HEK293 (cell line): ENCODE measurements at regions not wholly inside any gene's neighbourhood (a gene's known extent, or its start where the extent isn't known, plus 50 kb on each side); places are given as distances from the start of the nearest gene placed in this dataset.

Source experiments
- CTCF ChIA-PET: fragments of 350-600 bp; formaldehyde crosslinking; extraction: SDS; loops from one replicate; lab custom pipeline; 2021; ENCODE audit warnings: antibody characterized with exemption; lab: Yijun Ruan, JAX
- POLR2A ChIA-PET: fragments of 300-600 bp; formaldehyde crosslinking; extraction: SDS; loops from one replicate; lab custom pipeline; 2020; ENCODE audit warnings: antibody characterized with exemption, inconsistent platforms; lab: Yijun Ruan, JAX
- H3K27ac ChIP-seq: fragments of 200-500 bp; sonication (Bioruptor generic); 2 replicates; pipeline ENCODE4 v1.5.1; 2014; ENCODE audit warnings: low read depth, low read length, control low read depth, inconsistent platforms; ENCODE audit errors: extremely low read depth
- H3K36me3 ChIP-seq, 2 experiments: fragments of 200-500 bp in 1 of 2; sonication (Bioruptor generic) in 1 of 2; 1 replicate in 1 of 2; 2 replicates in 1 of 2; pipeline ENCODE4 v1.5.1; 2014 to 2017; ENCODE audit warnings: inconsistent platforms in 2 of 2, low read length in 2 of 2; ENCODE audit not compliant: control insufficient read depth in 2 of 2, insufficient read depth in 1 of 2
- H3K4me1 ChIP-seq: fragments of 200-500 bp; sonication (Bioruptor generic); 2 replicates; pipeline ENCODE4 v1.5.1; 2014; ENCODE audit warnings: mild to moderate bottlenecking, low read length, inconsistent platforms; ENCODE audit not compliant: control insufficient read depth, insufficient read depth
- H3K4me3 ChIP-seq: 2 replicates; pipeline ENCODE4 v1.5.1; 2011; ENCODE audit warnings: low read depth, mild to moderate bottlenecking, control low read depth, low read length, moderate library complexity
- H3K9me3 ChIP-seq: fragments of 200-500 bp; sonication (Bioruptor generic); 2 replicates; pipeline ENCODE4 v1.5.1; 2014; ENCODE audit warnings: low read depth, low read length, inconsistent platforms; ENCODE audit not compliant: control insufficient read depth, insufficient read depth
- BCL11B ChIP-seq: fragments of 450-650 bp; formaldehyde crosslinking; IDR thresholded peaks from 2 replicates; pipeline ENCODE4 v1.5.1; 2016; ENCODE audit warnings: low read depth, missing biosample characterization, missing genetic modification characterization
- GLI4 ChIP-seq: fragments of 450-650 bp; formaldehyde crosslinking; IDR thresholded peaks from 2 replicates; pipeline ENCODE4 v1.5.1; 2016; ENCODE audit warnings: missing biosample characterization, missing genetic modification characterization
- HOXD13 ChIP-seq: sonication (generic); formaldehyde crosslinking; IDR thresholded peaks from 2 replicates; pipeline ENCODE4 v1.8.0; 2022; ENCODE audit warnings: missing genetic modification reagents, borderline replicate concordance
- ZBTB20 ChIP-seq: fragments of 450-650 bp; formaldehyde crosslinking; IDR thresholded peaks from 2 replicates; pipeline ENCODE4 v1.5.1; 2016; ENCODE audit warnings: missing biosample characterization, missing genetic modification characterization
- ZBTB49 ChIP-seq: fragments of 450-650 bp; formaldehyde crosslinking; IDR thresholded peaks from 2 replicates; pipeline ENCODE4 v1.5.1; 2016; ENCODE audit warnings: missing biosample characterization, missing genetic modification characterization, low read depth
- ZNF132 ChIP-seq: fragments of 450-650 bp; formaldehyde crosslinking; IDR thresholded peaks from 2 replicates; pipeline ENCODE4 v1.5.1; 2017; ENCODE audit warnings: missing biosample characterization, missing genetic modification characterization, borderline replicate concordance
- ZNF341 ChIP-seq: fragments of 450-650 bp; formaldehyde crosslinking; IDR thresholded peaks from 2 replicates; pipeline ENCODE4; 2016; ENCODE audit warnings: low read depth, missing biosample characterization, missing genetic modification characterization
- ZNF350 ChIP-seq: fragments of 450-650 bp; formaldehyde crosslinking; IDR thresholded peaks from 2 replicates; pipeline ENCODE4 v1.5.0; 2017; ENCODE audit warnings: missing biosample characterization, mild to moderate bottlenecking, missing genetic modification characterization
- ZNF391 ChIP-seq: fragments of 450-650 bp; formaldehyde crosslinking; IDR thresholded peaks from 2 replicates; pipeline ENCODE4 v1.5.1; 2016; ENCODE audit warnings: low read depth, missing biosample characterization, missing genetic modification characterization, borderline replicate concordance
- ZNF423 ChIP-seq: fragments of 450-650 bp; formaldehyde crosslinking; IDR thresholded peaks from 2 replicates; pipeline ENCODE4 v1.5.1; 2016; ENCODE audit warnings: missing biosample characterization, missing genetic modification characterization
- ZNF501 ChIP-seq: fragments of 450-650 bp; formaldehyde crosslinking; IDR thresholded peaks from 2 replicates; pipeline ENCODE4 v1.5.1; 2016; ENCODE audit warnings: missing biosample characterization, missing genetic modification characterization
- ZNF529 ChIP-seq: fragments of 450-650 bp; formaldehyde crosslinking; IDR thresholded peaks from 2 replicates; pipeline ENCODE4 v1.5.1; 2017; ENCODE audit warnings: missing genetic modification characterization, missing biosample characterization; ENCODE audit not compliant: insufficient replicate concordance
- ZNF555 ChIP-seq: fragments of 450-650 bp; formaldehyde crosslinking; conservative IDR thresholded peaks from 2 replicates; pipeline ENCODE4 v1.5.1; 2017; ENCODE audit warnings: missing biosample characterization, mild to moderate bottlenecking, missing genetic modification characterization, inconsistent platforms
- ZNF692 ChIP-seq: fragments of 450-650 bp; formaldehyde crosslinking; IDR thresholded peaks from 2 replicates; pipeline ENCODE4 v1.5.1; 2016; ENCODE audit warnings: missing biosample characterization, missing genetic modification characterization
- ZSCAN23 ChIP-seq: fragments of 450-650 bp; formaldehyde crosslinking; IDR thresholded peaks from 2 replicates; pipeline ENCODE4 v1.5.1; 2016; ENCODE audit warnings: missing biosample characterization, missing genetic modification characterization
- ZSCAN30 ChIP-seq: fragments of 450-650 bp; IDR thresholded peaks from 2 replicates; pipeline ENCODE4 v1.5.1; 2018; ENCODE audit warnings: missing biosample characterization, mild to moderate bottlenecking, missing genetic modification characterization, moderate library complexity
- TF ChIP-seq, protein P1 (sequence below): fragments of 450-650 bp; formaldehyde crosslinking; IDR thresholded peaks from 2 replicates; pipeline ENCODE4 v1.5.1; 2017; ENCODE audit warnings: missing biosample characterization, missing genetic modification characterization

- Histone ChIP-seq H3K36me3 (no peaks in the 10 kb centered on the region), H3K4me3 (no peak overlapping the region), H3K27ac (no peak overlapping the region), H3K4me1 (no peaks in the 10 kb centered on the region), H3K9me3 (no peaks in the 10 kb centered on the region)
- POLR2A ChIA-PET: no interaction called here
- CTCF ChIA-PET: no interaction called here
- TF ChIP-seq ZNF555 (tag by site-specific recombination) (no peak), BCL11B (no peak), ZNF391 (tag by site-specific recombination) (no peak), GLI4 (tag by site-specific recombination) (no peak), ZNF350 (tag by site-specific recombination) (no peak), ZNF341 (tag by site-specific recombination) (no peak), ZNF132 (tag by site-specific recombination) (no peak), ZSCAN23 (no peak), ZNF501 (tag by site-specific recombination) (no peak), ZNF529 (no peak), ZBTB49 (no peak), ZSCAN30 (tag by site-specific recombination) (no peak), ZNF423 (no peak)
- TF ChIP-seq, protein P1, sequence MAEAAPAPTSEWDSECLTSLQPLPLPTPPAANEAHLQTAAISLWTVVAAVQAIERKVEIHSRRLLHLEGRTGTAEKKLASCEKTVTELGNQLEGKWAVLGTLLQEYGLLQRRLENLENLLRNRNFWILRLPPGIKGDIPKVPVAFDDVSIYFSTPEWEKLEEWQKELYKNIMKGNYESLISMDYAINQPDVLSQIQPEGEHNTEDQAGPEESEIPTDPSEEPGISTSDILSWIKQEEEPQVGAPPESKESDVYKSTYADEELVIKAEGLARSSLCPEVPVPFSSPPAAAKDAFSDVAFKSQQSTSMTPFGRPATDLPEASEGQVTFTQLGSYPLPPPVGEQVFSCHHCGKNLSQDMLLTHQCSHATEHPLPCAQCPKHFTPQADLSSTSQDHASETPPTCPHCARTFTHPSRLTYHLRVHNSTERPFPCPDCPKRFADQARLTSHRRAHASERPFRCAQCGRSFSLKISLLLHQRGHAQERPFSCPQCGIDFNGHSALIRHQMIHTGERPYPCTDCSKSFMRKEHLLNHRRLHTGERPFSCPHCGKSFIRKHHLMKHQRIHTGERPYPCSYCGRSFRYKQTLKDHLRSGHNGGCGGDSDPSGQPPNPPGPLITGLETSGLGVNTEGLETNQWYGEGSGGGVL (tag by site-specific recombination): no peak
Observed at GRCh38 chr20:11114382-11114781, 440.6 kb upstream of the JAG1 start.

DNA sequence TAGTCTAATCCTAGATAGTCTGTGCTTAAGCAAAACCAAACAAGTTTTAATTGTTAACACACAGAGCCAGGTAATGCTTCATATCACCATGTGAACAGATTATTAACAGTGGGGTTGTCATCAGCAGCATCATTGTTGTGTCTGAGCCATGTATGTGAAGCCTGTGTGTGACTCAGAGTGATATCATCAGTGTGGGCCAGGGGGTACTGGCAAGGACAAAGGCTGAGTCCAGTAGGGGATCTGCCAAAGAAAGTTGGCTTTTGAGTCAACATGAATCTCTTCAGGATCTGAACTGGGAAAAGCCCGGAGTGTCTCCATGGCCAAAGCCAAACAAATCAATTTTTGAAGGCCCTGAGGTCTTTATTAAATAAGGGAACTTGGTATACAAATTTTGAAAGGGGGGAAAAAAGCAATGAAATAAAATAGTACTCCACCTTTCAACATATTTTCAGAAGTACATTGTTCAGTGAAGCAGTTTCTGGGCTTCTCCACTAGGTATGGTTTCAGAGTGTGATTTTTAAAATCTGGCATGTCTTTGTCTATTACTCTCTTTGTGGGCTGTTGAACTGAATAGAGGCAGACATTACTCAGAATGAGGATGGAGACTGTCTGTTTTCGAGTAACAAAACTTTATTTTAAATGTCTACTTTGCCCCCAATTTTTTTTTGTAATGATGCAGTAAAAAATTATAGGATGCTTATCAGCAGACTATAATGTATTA, 444.2 kb upstream of the JAG1 start:
- ChIA-PET CTCF (no interaction called here), POLR2A (no interaction called here)
- no peaks in the 10 kb centered on the region for H3K36me3 ChIP-seq
- no peak overlapping the region for H3K4me3 ChIP-seq
- H3K9me3 ChIP-seq: no peaks in the 10 kb centered on the region
- no peaks in the 10 kb centered on the region for H3K4me1 ChIP-seq
- H3K27ac ChIP-seq: no peak overlapping the region
- TF ChIP-seq HOXD13 (CRISPR knock-in tag) (no peak), ZBTB20 (peak; percentile 51; the same call in 1 of the 2 replicates), ZNF692 (tag by site-specific recombination) (no peak)
